GM12872 (cell line): ENCODE measurements at regions not wholly inside any gene's neighbourhood (a gene's known extent, or its start where the extent isn't known, plus 50 kb on each side); places are given as distances from the start of the nearest gene placed in this dataset.

Experiments
- TF ChIP-seq, protein P1 (sequence below): IDR thresholded peaks from 3 replicates; pipeline ENCODE4 v1.5.1; 2011; ENCODE audit warnings: low read depth, mild to moderate bottlenecking, low read length, moderate library complexity; ENCODE audit not compliant: insufficient read depth

DNA sequence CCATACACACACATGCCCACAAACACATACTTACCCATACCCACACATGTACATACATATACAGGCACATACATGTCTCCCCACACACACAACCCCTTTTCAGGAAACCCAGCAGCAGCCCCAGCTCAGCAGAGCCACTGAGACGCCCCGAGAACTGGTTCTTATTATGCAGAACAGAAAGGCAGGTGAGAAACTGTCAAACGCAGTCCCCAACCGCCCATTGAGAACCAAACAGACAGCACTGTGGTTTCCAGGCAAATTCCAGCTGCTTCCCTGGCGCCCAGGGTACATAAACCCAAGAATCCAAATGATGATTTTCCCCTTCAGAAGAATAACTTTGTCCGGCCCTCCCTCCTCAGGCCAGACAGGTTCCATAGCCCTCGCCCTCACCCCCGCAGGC, 366.6 kb upstream of the ZMIZ1 start:
- TF ChIP-seq, protein P1, sequence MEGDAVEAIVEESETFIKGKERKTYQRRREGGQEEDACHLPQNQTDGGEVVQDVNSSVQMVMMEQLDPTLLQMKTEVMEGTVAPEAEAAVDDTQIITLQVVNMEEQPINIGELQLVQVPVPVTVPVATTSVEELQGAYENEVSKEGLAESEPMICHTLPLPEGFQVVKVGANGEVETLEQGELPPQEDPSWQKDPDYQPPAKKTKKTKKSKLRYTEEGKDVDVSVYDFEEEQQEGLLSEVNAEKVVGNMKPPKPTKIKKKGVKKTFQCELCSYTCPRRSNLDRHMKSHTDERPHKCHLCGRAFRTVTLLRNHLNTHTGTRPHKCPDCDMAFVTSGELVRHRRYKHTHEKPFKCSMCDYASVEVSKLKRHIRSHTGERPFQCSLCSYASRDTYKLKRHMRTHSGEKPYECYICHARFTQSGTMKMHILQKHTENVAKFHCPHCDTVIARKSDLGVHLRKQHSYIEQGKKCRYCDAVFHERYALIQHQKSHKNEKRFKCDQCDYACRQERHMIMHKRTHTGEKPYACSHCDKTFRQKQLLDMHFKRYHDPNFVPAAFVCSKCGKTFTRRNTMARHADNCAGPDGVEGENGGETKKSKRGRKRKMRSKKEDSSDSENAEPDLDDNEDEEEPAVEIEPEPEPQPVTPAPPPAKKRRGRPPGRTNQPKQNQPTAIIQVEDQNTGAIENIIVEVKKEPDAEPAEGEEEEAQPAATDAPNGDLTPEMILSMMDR: no peak

DNA sequence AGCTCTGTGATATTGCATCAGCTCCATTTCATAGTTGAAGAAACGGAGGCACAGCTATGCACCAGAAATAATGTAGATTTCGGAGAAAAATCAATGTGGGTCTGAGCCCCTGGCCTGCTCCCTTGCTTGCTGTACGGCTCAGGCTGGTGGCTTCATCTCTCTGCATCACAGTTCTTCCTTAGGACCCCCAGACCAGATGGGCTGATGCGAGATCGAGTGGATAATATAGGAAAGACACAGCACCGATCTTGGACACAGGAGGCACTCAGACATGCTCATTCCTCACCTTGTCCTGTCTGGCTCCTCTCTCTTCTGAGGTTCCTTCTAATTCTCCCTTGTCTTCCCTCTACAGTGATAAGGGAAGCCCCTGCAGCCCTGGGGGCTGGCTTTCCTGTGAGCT, 365.9 kb upstream of the ZMIZ1 start:
- TF ChIP-seq, protein P1: no peak

DNA sequence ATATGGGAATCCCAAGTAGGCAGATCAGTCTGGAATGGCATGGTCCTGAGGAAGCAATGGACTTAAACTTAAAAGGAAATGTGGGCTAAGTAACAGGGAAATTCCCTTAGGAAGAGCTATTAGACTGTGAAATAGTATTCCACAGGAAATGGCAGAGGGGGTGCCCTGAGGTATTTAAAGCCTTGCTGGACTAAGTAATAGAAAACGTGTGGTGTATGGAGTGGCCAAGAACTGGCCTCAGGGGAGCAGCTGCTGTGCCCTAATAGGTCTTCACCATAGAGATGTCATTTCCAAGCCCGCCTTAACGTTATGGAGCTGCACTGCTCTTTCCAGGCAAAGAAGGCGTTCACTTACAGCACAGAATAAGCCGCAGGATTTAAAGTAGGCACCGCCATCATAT, 365.2 kb upstream of the ZMIZ1 start:
- TF ChIP-seq, protein P1: no peak

DNA sequence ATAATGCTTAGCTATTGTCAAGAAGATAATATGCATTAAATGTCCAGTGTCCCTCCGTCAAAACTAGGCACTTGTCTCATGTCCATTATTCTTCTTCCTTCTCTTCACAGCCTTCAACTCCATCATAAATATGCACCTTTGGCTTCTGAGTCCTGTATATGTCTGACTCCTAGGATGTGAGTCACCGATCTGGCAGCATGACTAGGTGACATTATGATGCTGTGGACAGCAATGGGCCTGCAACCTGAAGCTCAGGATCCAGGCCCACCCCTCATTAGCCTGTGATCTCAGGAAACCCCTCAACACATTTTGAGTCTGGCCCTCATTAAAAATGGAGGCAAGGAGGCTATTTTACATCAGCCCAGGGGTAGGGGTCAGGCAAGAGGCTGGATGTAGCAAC, 362.5 kb upstream of the ZMIZ1 start:
- TF ChIP-seq, protein P1: no peak

DNA sequence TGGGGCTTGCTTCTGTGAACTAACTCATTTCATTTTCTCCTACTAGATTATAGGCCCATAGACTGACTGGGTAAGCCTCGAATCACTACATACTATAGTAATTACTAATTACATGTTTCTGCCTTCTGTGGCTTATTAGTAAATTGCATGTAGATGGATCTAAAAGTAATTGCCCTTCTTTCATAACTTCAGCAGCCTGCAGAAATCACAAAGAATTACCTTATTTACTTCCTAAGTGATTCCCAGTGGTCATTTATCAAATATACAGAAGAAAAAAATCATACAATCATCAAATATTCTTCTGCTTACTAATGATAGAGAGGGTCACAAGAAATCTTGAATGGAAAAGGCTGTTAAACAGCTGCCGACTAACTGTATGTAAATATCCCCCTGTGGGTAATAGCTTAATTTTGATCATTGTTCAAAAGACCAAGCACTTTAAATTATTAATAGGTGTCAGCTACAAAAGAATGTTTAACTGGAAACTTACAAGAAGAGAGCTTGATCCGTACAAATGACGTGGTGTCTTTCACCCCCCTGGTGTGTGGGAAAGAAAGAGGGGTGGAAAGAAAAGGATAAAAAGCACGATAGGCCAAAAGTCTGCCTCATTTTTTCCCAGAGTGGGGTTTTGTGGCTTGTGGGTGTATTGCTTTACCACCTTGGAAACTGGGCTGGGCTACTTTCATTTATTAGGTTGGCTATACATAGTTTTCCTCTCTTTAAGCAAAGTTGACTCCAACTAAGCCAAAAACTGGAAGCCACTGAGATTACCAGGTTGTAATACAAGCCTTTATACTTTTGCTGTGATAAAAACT, 361.8 kb upstream of the ZMIZ1 start:
- TF ChIP-seq, protein P1: no peak

DNA sequence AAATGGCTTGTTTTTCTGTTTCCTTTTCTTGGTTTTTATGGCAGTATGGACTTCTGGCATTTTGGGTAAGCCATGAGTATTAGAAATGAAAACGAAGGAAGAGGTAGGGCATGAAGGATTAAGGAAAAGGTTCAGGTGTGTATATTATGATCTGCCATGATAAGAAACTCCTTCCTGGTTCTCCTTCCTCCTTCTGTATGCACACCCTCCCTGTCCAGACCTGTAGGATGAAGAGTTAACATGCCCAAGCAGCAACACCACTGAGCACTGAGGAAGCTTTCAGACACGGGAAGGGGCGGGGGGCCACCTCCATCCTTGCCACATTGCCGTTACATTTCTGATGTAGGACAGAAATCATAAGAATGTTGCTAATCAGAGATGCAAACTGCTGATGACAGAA, 361.0 kb upstream of the ZMIZ1 start:
- TF ChIP-seq, protein P1: no peak

DNA sequence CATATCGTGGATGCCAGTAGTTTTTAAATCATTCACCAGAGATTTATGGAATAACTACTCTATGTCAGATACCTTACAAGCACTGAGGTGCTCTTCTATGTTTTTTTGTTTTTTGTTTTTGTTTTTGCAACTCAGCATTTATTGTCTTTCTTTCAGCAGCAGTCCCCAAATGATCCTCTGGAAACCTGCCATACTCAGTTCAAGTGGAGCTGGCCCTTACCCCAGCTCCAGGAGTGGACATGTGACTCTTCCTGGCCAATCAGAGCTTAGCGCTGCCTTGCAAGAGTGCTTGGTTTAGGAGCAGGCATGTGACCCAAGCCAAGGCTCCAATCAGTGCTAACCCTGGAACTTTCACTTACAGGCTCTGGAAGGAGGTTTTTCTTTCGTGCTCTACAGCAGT, 356.6 kb upstream of the ZMIZ1 start:
- TF ChIP-seq, protein P1: no peak
